Upper lobe of right lung (tissue), 1 donor: ENCODE measurements at regions not wholly inside any gene's neighbourhood (a gene's known extent, or its start where the extent isn't known, plus 50 kb on each side); places are given as distances from the start of the nearest gene placed in this dataset.
"Not testable (repeated sequence)": the region's sequence is repeated elsewhere in the genome, so short reads cannot be mapped to it uniquely, and the experiment has no call there.

Experiments used
- ATAC-seq: fragments of 200-7000 bp; cut with Tn5 transposase; one replicate; pipeline ENCODE4 v1.9.1; 2020; ENCODE audit warnings: mild to moderate bottlenecking, moderate library complexity
- DNase-seq: peaks from one replicate; pipeline ENCODE4 v3.0.0-alpha.2; 2020
- H3K27ac ChIP-seq: fragments of 200-600 bp; one replicate; pipeline ENCODE4 v1.8.0; 2022
- H3K27me3 ChIP-seq: fragments of 200-600 bp; one replicate; pipeline ENCODE4 v1.8.0; 2022; ENCODE audit warnings: mild to moderate bottlenecking
- H3K36me3 ChIP-seq: fragments of 200-600 bp; one replicate; pipeline ENCODE4 v1.8.0; 2022
- H3K4me1 ChIP-seq: fragments of 200-600 bp; one replicate; pipeline ENCODE4 v1.8.0; 2022
- H3K4me3 ChIP-seq: fragments of 200-600 bp; one replicate; pipeline ENCODE4 v1.8.0; 2022; ENCODE audit warnings: mild to moderate bottlenecking
- H3K9me3 ChIP-seq: fragments of 200-600 bp; one replicate; pipeline ENCODE4 v1.8.0; 2022
- intact Hi-C: fragments of 100-400 bp; cut with DNase I; formaldehyde crosslinking; loops from one replicate; pipeline ENCODE4 v1.11.0; 2022
- TF ChIP-seq, protein P1 (sequence below): fragments of 200-600 bp; IDR thresholded peaks from one replicate; pipeline ENCODE4 v1.8.0; 2022; ENCODE audit warnings: antibody characterized with exemption
- donor health status: DM: no; HTN: yes; CAD: no; lungs with severe emphysema.

DNA sequence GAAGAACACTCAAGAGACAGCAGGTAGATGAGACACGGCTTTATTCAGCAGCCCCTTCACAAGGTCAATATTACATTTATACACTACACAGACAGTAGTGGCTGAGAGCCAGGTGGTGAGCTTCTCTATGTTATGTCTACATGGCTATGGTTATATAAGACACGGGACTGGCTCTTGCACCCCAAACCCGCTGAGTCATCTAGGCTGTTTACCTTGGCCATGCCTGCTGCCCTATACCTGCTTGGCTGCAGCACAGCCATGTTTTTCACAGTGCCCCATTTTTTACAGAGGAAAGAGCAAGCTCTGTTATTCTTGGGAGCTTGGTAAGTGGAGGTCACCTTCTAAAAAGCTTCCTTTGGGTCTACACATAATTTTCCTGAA is 231.6 kb downstream of the IGSF11 start:
- Histone ChIP-seq H3K4me1 (no peaks in the 10 kb centered on the region), H3K9me3 (no peaks in the 10 kb centered on the region), H3K27ac (no peak overlapping the region), H3K4me3 (no peak overlapping the region), H3K36me3 (no peaks in the 10 kb centered on the region), H3K27me3 (no peaks in the 10 kb centered on the region)
- DNase-seq = no peak
- intact Hi-C loops = no loop called here
- TF ChIP-seq, protein P1, sequence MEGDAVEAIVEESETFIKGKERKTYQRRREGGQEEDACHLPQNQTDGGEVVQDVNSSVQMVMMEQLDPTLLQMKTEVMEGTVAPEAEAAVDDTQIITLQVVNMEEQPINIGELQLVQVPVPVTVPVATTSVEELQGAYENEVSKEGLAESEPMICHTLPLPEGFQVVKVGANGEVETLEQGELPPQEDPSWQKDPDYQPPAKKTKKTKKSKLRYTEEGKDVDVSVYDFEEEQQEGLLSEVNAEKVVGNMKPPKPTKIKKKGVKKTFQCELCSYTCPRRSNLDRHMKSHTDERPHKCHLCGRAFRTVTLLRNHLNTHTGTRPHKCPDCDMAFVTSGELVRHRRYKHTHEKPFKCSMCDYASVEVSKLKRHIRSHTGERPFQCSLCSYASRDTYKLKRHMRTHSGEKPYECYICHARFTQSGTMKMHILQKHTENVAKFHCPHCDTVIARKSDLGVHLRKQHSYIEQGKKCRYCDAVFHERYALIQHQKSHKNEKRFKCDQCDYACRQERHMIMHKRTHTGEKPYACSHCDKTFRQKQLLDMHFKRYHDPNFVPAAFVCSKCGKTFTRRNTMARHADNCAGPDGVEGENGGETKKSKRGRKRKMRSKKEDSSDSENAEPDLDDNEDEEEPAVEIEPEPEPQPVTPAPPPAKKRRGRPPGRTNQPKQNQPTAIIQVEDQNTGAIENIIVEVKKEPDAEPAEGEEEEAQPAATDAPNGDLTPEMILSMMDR = no peak
- ATAC-seq = no peak

DNA sequence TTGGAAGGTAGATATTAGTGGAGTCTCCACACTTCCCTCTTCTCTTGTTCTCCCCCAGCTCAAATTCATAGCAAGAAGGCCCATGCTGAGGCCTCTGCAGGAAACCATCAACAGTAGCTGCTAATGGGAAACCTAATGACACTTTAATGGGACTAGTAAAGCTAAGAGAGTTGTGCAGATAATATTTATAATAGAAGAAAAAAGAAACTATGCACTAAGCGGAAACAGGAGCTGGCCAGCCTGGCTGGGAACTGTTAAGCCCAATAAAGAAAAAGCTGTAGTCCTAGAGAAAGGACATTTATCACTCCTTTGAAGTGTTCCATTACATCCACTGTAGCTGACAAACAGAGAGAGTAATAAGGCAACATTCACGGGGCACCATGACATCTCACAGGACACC is 229.6 kb downstream of the IGSF11 start:
- TF ChIP-seq, protein P1 = no peak
- Histone ChIP-seq H3K4me3 (no peak overlapping the region), H3K9me3 (no peaks in the 10 kb centered on the region), H3K27me3 (no peaks in the 10 kb centered on the region), H3K4me1 (no peaks in the 10 kb centered on the region), H3K27ac (no peak overlapping the region), H3K36me3 (no peaks in the 10 kb centered on the region)
- no peak for DNase-seq
- intact Hi-C loops = no loop called here
- no peak for ATAC-seq

GRCh38 chr3:118806423-118806822 is 228.2 kb downstream of the IGSF11 start:
- TF ChIP-seq, protein P1 = no peak
- no peaks in the 10 kb centered on the region for H3K4me1 ChIP-seq

GRCh38 chr3:118807349-118807748 is 227.3 kb downstream of the IGSF11 start:
- intact Hi-C loops, H3K36me3 ChIP-seq, H3K27ac ChIP-seq, H3K4me1 ChIP-seq, H3K9me3 ChIP-seq, H3K4me3 ChIP-seq, DNase-seq, ATAC-seq, H3K27me3 ChIP-seq: not testable (repeated sequence)

More at GRCh38 chr3:118806423-118806822, 228.2 kb downstream of the IGSF11 start:
- intact Hi-C loops = no loop called here
- H3K27me3 ChIP-seq = no peaks in the 10 kb centered on the region
- no peak overlapping the region for H3K27ac ChIP-seq
- no peak overlapping the region for H3K4me3 ChIP-seq
- no peak for DNase-seq
- H3K36me3 ChIP-seq = no peaks in the 10 kb centered on the region
- no peak for ATAC-seq
- no peaks in the 10 kb centered on the region for H3K9me3 ChIP-seq

DNA sequence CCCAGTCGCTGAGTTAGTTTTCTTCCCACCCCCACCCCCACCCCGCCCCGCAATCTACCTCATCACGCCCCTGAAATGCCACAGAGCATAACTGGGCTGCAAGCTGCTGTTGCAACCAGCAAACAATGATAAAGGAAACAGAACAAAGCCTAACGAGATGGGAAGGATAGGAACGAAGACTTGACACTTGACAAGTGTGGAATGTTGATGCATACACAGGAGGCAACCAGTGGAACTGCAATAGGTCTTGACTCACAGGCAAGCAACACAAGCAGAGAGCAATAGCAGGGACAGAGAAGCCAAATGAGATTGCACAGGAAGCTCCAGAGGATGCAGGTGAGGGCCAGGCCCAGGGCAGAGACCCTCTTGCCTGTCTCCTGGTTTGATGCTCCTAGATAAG is 225.9 kb downstream of the IGSF11 start:
- TF ChIP-seq, protein P1 = no peak
- H3K36me3 ChIP-seq = no peaks in the 10 kb centered on the region

DNA sequence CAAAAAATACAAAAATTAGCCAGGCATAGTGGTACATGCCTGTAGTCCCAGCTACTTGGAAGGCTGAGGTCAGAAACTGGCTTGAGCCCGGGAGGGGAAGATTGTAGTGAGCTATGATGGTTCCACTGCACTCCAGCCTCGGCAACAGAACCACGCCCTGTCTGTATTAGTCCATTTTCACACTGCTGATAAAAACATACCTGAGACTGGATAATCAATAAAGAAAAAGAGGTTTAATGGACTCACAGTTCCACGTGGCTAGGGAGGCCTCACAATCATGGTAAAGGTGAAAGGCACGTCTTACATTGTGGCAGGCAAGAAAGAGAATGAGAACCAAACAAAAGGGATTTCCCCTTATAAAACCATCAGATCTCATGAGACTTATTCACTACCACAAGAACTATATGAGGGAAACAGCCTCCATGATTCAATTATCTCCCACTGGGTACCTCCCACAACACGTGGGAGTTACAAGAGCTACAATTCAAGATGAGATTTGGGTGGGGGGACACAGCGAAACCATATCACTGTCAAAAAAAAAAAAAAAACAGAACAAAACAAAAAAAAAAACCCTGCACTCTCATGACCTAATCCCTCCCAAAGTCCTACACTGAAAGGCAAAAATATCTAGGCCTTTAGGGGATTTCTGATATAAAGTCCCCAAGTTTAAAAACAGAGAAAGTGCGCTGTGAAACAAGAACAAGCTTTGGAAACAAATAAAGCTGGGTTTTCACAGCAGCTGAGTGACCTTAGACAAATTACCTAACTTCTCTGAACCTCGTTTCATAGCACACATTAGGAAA is 224.7 kb downstream of the IGSF11 start:
- intact Hi-C loops = no loop called here
- Histone ChIP-seq H3K27ac (no peak overlapping the region), H3K27me3 (peaks cover 2% of the 10 kb centered on the region)

More for the DNA sequence above, 225.9 kb downstream of the IGSF11 start:
- no peaks in the 10 kb centered on the region for H3K27me3 ChIP-seq
- intact Hi-C loops = no loop called here
- H3K4me1 ChIP-seq = no peaks in the 10 kb centered on the region
- ATAC-seq (no peak), DNase-seq (no peak)
- no peaks in the 10 kb centered on the region for H3K9me3 ChIP-seq
- H3K4me3 ChIP-seq = no peak overlapping the region
- H3K27ac ChIP-seq = no peak overlapping the region

More for the DNA sequence above, 224.7 kb downstream of the IGSF11 start:
- H3K4me1 ChIP-seq = no peaks in the 10 kb centered on the region
- ATAC-seq (no peak), DNase-seq (no peak)
- H3K4me3 ChIP-seq = no peak overlapping the region
- TF ChIP-seq, protein P1 = no peak
- no peaks in the 10 kb centered on the region for H3K36me3 ChIP-seq
- no peaks in the 10 kb centered on the region for H3K9me3 ChIP-seq
